Stromal cell of bone marrow (primary cell): ENCODE measurements at regions not wholly inside any gene's neighbourhood (a gene's known extent, or its start where the extent isn't known, plus 50 kb on each side); places are given as distances from the start of the nearest gene placed in this dataset.

Source experiments
- DNase-seq: peaks from one replicate; pipeline ENCODE4 v3.0.0-alpha.2; 2012; ENCODE audit warnings: low read depth

GRCh38 chr10:78905015-78905956 lies 163.5 kb upstream of the ZMIZ1 start:
- no peak for DNase-seq

- no peak for DNase-seq
Observed at GRCh38 chr10:78905957-78906308, 162.8 kb upstream of the ZMIZ1 start.

GRCh38 chr10:78906734-78907390 lies 161.9 kb upstream of the ZMIZ1 start:
- no peak for DNase-seq

GRCh38 chr10:78907551-78908211 lies 161.1 kb upstream of the ZMIZ1 start:
- DNase-seq, result no peak

GRCh38 chr10:78909221-78909620 lies 159.5 kb upstream of the ZMIZ1 start:
- DNase-seq, result no peak

GRCh38 chr10:78910021-78910420 lies 158.7 kb upstream of the ZMIZ1 start:
- DNase-seq, result no peak

GRCh38 chr10:78910476-78910875 lies 158.3 kb upstream of the ZMIZ1 start:
- DNase-seq, result no peak

- no peak for DNase-seq
Observed at GRCh38 chr10:78910886-78911285, 157.9 kb upstream of the ZMIZ1 start.

- no peak for DNase-seq
Observed at GRCh38 chr10:78911533-78912340, 157.0 kb upstream of the ZMIZ1 start.

- DNase-seq, result no peak
Observed at GRCh38 chr10:78912361-78913218, 156.2 kb upstream of the ZMIZ1 start.

- DNase-seq, result no peak
Observed at GRCh38 chr10:78913219-78914059, 155.3 kb upstream of the ZMIZ1 start.

GRCh38 chr10:78914060-78914378 lies 154.7 kb upstream of the ZMIZ1 start:
- no peak for DNase-seq

- no peak for DNase-seq
Observed at GRCh38 chr10:78914502-78915189, 154.1 kb upstream of the ZMIZ1 start.

- no peak for DNase-seq
Observed at GRCh38 chr10:78915190-78915518, 153.6 kb upstream of the ZMIZ1 start.

- DNase-seq, result no peak
Observed at GRCh38 chr10:78916227-78916626, 152.5 kb upstream of the ZMIZ1 start.

- no peak for DNase-seq
Observed at GRCh38 chr10:78919181-78919966, 149.4 kb upstream of the ZMIZ1 start.

- no peak for DNase-seq
Observed at GRCh38 chr10:78920011-78920410, 148.8 kb upstream of the ZMIZ1 start.

GRCh38 chr10:78921895-78922294 lies 146.9 kb upstream of the ZMIZ1 start:
- no peak for DNase-seq
